Dedifferentiated amniotic fluid mesenchymal stem cell (primary cell): ENCODE measurements at regions not wholly inside any gene's neighbourhood (a gene's known extent, or its start where the extent isn't known, plus 50 kb on each side); places are given as distances from the start of the nearest gene placed in this dataset.
"Not testable (repeated sequence)": the region's sequence is repeated elsewhere in the genome, so short reads cannot be mapped to it uniquely, and the experiment has no call there.

ENCODE experiments used
- DNase-seq: peaks from one replicate; pipeline ENCODE4 v3.0.0-alpha.2; 2016; ENCODE audit errors: extremely low spot score

DNA sequence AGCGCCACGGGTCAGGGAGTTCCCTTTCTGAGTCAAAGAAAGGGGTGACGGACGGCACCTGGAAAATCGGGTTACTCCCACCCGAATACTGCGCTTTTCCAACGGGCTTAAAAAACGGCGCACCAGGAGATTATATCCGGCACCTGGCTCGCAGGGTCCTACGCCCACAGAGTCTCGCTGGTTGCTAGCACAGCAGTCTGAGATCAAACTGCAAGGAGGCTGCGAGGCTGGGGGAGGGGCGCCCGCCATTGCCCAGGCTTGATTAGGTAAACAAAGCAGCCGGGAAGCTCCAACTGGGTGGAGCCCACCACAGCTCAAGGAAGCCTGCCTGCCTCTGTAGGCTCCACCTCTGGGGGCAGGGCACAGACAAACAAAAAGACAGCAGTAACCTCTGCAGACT, 1352.0 kb upstream of the CDH8 start:
- not testable (repeated sequence) for DNase-seq

DNA sequence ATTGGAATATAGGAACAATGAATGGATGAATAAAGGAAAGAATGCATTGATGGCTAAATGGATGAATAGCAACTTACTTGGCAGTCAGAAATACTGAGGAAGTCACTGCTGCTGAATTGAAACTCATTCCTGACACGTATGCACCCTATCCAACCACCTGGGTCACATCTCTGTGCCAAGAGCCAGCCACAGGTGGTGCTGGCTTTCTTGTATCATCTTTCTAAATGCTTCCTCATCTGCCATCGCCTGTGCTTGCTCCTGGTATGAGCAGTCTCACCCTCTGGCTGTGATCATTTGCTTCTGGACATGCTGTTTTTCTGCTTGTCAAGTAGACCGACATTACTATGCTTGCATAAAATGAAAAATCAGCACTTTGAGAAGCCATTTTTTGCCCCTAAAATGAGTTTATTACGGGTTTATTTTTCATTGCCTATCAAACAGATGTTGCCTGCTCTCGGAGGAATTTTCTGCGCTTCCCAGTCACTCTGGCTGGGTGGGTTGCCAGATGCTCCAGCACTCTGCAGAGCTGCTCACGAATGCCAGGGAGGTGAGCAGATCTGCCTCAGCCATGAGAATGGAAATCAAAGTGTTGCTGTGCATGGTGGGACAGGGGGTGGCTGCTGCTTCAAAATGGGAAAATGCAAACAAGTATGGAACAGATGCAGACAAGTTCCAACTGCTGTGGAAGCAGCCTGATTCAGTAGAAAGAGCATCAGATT, 1349.6 kb upstream of the CDH8 start:
- DNase-seq: no peak

DNA sequence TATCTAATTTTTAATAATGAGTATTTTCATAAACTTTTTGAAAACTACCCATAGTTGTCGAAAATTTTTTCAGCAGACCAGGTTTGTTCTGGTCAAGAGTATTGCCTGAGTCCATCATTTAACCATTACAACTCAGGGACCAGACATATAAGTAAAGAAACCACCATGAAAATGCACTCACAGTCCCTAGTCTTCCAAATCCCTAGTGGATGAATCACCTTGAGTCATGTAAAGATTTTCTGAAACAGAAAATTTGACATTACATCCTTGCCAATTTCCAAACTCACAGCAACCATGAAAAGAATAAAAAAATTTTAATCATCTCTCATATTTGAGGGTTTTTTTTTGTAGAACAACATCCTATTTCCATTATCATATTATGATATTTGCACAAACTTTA, 1337.5 kb upstream of the CDH8 start:
- DNase-seq: no peak

DNA sequence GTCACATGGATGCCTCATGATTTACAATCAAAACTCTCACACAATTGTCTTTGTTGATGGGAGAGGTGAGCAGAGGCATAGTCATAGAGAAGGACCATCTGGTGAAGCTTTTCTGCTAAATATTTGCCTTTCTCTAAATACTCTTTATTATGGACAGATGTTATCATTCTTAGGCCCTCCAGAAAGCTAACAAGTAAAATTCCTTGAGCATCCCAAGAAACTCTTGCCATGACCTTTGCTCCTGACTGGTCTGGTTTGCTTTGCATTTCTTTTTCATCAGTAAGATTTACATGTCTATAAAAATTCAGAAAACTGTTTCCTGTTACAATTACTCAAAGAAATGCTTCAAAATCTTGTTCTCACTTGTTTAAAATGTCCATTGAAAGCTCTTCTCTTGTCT, 1336.6 kb upstream of the CDH8 start:
- no peak for DNase-seq

DNA sequence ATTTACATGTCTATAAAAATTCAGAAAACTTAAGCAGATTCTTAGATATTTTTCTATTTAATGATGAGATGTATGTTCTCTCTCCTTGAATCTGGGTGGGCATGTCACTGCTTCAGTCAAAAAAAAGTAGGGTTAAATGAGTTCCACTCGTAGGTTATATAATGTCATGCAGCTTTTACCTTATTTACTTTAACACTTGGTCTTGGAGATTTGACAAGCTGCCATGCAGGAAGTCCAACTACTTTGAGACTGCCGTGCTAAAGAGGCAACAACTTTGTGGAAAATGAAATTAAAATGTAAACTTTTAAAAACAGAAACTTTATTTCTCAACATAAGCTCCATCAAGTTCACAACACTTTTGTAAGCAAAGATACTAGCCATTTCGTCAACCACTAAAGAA, 1336.0 kb upstream of the CDH8 start:
- no peak for DNase-seq

DNA sequence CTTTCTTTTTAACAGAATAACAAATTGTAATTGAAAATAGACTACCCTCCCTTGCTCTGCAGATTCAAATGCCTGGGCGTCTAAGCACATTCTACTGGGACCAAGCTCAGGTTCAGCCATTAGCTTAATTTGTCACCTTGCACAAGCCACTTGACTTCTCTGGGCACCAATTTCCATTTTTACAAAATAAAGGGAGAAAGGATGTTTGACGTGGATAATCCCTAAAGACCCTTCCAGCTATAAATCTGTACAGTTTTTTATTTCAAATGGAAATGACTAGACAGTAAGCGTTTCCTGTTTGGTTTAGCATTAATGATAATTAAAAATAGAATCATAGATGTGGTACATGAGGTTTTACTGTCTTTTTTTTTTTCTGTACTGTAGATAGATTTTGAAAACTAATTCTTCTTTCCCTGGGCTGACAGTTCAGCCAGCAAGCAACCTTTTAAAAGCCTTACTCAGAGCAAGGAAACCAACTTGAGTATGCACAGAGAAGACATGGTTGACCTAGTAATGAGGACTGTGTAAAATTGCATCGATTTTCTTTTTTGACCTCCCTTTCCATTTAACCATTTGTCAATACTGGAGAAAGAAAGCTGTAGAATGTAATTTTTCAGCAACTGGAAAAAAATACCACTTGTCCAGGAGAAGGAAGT, 1329.5 kb upstream of the CDH8 start:
- DNase-seq: no peak

DNA sequence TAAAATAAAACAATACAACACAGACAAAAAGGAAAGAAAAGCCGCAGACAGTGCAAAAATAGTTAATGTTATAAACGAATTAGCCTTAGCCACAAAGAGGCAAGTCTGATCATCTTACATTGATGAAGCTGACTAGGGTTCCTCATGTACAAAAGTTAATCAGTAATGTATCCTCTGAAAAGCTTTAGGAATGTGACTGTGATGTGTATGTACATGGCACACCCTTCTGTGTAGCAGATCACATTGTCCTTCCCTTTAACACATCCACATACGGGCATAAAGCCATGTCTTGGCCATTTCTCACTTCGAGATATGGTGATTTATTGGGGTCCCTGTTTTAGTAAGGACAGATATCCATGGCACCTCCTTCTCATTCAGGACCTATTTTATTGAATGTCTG, 1327.5 kb upstream of the CDH8 start:
- DNase-seq: no peak

GRCh38 chr16:63361032-63361624, 1324.9 kb upstream of the CDH8 start:
- DNase-seq: peak; percentile 53

DNA sequence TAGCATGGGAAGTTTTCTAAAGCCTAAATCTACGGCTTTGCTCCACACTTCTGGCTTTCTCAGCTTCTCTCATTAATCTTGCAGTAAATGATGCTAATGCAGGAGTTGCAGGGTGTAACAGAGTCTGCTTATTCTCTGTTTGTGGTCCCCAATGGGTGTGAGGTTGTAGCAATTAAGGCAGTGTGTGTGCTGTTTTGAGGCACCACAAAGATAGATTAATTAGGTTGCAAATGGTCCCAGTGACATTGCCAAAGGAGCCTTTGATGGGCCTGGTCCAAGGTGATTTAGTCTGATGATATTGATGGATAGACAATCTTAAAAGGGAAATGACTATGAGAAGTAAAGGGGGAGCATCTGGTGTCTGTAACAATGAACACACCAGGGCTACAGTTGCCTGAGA, 1313.7 kb upstream of the CDH8 start:
- DNase-seq: no peak

- DNase-seq: no peak
These were observed 1309.8 kb upstream of the CDH8 start for GRCh38 chr16:63346000-63346399.

DNA sequence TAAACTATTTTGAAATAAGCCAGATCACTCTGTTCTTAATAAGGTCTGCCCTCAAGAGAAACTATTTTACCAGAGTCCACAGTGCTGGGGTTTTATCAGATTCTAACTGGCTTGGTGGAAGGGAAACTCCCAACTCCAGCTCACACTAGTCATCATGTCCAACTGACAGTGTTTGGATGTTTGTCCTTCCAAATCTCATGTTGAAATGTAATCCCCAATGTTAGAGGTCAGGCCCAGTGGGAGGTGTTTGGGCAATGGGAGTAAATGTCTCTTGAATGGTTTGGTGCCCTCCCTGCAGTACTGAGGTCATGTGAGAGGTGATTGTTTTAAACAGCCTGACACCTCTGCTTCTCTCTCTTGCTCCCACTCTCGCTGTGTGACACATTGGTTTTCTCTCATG, 1301.0 kb upstream of the CDH8 start:
- no peak for DNase-seq

- DNase-seq: no peak
These were observed 1294.9 kb upstream of the CDH8 start for GRCh38 chr16:63331111-63331510.

- DNase-seq: no peak
These were observed 1290.6 kb upstream of the CDH8 start for GRCh38 chr16:63326736-63327339.

GRCh38 chr16:63323722-63324705, 1287.8 kb upstream of the CDH8 start:
- DNase-seq: no peak

DNA sequence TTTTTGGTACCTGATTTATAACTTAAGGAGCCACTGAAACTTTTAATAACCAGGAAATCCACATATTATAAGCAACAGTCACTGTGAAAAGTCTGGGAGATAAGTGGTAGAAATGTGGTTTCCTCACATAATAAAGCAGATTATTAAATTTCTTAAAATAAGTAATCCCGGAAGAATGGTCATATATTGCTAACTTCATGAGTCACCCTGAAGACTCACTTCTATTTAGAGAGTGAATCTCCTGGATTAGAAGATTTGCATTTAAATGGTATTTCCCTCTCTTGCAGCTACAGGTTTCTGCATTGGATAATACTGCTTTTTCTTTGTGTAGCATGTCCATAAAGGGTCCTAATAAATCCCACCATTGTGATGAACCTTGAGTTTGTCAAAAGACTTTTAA, 1286.8 kb upstream of the CDH8 start:
- DNase-seq: no peak

DNA sequence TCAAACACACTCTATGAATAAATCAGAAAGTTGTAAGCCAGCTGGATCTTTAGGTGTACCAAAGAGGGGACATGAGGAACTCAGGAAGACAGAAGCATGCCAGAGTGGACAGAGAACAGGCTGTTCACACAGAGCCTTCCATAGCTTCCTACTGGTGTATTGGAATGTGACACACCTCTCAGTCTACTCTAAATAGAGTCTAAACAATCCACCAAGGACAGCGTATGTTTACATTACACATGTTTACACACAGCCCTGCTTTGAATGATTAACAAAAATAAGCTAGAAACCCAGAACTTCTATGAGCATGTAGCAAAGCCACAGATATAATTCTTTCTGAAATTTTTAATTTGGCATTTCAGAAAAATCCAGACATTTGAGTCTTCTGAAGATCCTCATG, 1279.0 kb upstream of the CDH8 start:
- DNase-seq: no peak

- DNase-seq: no peak
These were observed 1276.1 kb upstream of the CDH8 start for GRCh38 chr16:63312346-63312745.

GRCh38 chr16:63311313-63311712, 1275.1 kb upstream of the CDH8 start:
- no peak for DNase-seq

DNA sequence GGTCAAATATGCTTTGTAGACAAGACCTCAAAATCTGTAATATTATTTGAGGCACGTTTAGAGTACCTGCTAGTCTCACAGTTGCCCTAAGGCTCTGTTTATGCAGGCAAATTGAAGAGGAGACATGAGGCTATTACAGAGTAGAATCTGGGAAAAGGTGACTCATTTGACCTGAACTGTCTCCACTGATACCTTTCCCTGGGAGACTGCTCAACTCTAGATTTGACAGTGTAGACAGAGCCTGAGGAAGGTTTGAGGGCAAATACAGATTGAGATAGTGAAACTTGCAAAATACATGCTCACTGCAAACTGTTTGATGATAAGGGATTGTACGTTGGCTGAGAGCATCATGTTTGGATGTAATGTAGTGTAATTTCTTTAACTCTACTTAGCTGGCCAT, 1266.6 kb upstream of the CDH8 start:
- DNase-seq: no peak

- no peak for DNase-seq
These were observed 1265.1 kb upstream of the CDH8 start for GRCh38 chr16:63301349-63301748.

- no peak for DNase-seq
These were observed 1262.8 kb upstream of the CDH8 start for GRCh38 chr16:63298993-63299392.

DNA sequence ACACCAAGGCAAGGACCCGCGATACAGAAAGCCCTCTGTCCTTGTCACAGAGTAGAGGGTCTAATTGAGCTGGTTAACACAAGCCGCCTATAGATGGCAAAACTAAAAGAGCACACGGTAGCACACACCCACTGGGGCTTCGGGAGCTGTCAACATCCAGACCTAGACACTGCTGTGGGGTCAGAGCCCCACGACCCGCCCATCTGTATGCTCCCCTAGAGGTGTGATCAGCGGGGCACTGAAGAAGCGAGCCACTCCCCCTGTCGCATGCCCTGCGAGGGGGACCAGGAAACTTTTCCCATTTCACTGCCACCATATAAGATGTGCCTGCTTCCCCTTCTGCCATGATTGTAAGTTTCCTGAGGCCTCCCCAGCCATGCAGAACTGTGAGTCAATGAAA, 1255.8 kb upstream of the CDH8 start:
- DNase-seq: no peak
